Stomach (tissue), 4 donors: ENCODE measurements at regions not wholly inside any gene's neighbourhood (a gene's known extent, or its start where the extent isn't known, plus 50 kb on each side); places are given as distances from the start of the nearest gene placed in this dataset.

Experiments
- EP300 ChIP-seq: sonication (generic); formaldehyde crosslinking; IDR thresholded peaks from one replicate; pipeline ENCODE4 v1.6.1; 2017; ENCODE audit warnings: antibody characterized with exemption
- POLR2A ChIP-seq, 4 donors: fragments of 450-650 bp; IDR thresholded peaks; one replicate each; pipeline ENCODE4 v1.6.1; 2016; ENCODE audit warnings: antibody characterized with exemption in 4 of 4, control low read depth in 2 of 4, mild to moderate bottlenecking in 1 of 4, moderate library complexity in 1 of 4
- POLR2AphosphoS5 ChIP-seq, 3 donors: sonication (generic); formaldehyde crosslinking; IDR thresholded peaks; one replicate each; pipeline ENCODE4 v1.6.1; 2016; ENCODE audit warnings: antibody characterized with exemption in 3 of 3
- TF ChIP-seq, protein P1 (sequence below), 7 experiments: fragments of 450-650 bp in 4 of 7; fragments of 200-600 bp in 3 of 7; sonication (generic) in 3 of 7; IDR thresholded peaks; one replicate each; pipeline ENCODE4 v1.5.1; 2016 to 2019; ENCODE audit warnings: antibody characterized with exemption in 7 of 7, control low read depth in 2 of 7, mild to moderate bottlenecking in 1 of 7

DNA sequence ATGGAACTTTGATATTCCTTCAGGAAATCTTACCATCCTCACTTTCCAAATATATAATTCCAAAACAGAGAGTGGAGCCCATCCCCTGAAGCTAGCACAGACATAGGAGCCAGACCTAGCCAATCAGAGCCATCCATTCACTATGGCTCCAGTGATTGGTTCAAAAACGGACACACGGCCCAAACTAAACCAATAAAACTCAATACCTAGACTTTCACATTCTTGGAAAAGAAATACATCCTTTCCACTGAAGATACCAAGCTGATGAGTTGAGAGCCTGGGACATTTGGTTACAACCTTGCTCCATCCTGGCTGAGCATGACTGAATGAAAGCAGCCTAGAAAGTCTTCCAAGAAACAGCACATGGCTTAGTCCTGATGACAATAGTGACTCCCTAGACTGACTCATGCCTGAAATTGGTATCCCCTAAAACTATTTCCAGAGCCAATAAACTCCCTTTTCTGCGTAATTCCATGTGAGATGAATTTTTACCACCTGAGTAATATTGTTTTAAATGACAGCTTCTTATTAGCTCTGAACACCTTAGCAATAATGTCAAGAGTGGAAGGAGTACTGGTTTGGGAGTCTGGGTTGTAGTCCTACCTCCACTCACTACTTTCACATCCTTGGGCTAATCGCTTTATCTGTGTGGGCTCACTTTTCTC lies 189.6 kb upstream of the LNX1 start:
- TF ChIP-seq, protein P1, sequence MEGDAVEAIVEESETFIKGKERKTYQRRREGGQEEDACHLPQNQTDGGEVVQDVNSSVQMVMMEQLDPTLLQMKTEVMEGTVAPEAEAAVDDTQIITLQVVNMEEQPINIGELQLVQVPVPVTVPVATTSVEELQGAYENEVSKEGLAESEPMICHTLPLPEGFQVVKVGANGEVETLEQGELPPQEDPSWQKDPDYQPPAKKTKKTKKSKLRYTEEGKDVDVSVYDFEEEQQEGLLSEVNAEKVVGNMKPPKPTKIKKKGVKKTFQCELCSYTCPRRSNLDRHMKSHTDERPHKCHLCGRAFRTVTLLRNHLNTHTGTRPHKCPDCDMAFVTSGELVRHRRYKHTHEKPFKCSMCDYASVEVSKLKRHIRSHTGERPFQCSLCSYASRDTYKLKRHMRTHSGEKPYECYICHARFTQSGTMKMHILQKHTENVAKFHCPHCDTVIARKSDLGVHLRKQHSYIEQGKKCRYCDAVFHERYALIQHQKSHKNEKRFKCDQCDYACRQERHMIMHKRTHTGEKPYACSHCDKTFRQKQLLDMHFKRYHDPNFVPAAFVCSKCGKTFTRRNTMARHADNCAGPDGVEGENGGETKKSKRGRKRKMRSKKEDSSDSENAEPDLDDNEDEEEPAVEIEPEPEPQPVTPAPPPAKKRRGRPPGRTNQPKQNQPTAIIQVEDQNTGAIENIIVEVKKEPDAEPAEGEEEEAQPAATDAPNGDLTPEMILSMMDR (IDR thresholded peaks at IDR 0.05), result no peak
- no peak for TF ChIP-seq POLR2A (IDR thresholded peaks at IDR 0.05)
- TF ChIP-seq POLR2AphosphoS5 (IDR thresholded peaks at IDR 0.05), result no peak
- no peak for TF ChIP-seq EP300
